ENCODE measurements at regions not wholly inside any gene's neighbourhood (a gene's known extent, or its start where the extent isn't known, plus 50 kb on each side); places are given as distances from the start of the nearest gene placed in this dataset.

- TF ChIP-seq CTCF (IDR thresholded peaks at IDR 0.05) (no peak), POLR2A (IDR thresholded peaks at IDR 0.05) (no peak), POLR2AphosphoS5 (IDR thresholded peaks at IDR 0.05) (no peak)
Measured at GRCh38 chr4:64903986-64904385, 494.7 kb upstream of the TECRL start.
